Adrenal gland (tissue), 5 donors: ENCODE measurements at regions not wholly inside any gene's neighbourhood (a gene's known extent, or its start where the extent isn't known, plus 50 kb on each side); places are given as distances from the start of the nearest gene placed in this dataset.

Source experiments
- POLR2A ChIP-seq, 2 donors: fragments of 450-650 bp; IDR thresholded peaks; one replicate each; pipeline ENCODE4 v1.6.1; 2017; ENCODE audit warnings: antibody characterized with exemption in 2 of 2, mild to moderate bottlenecking in 2 of 2, moderate library complexity in 1 of 2
- TF ChIP-seq, protein P1 (sequence below), 6 experiments: fragments of 450-650 bp in 4 of 6; fragments of 200-600 bp in 2 of 6; sonication (generic) in 1 of 6; IDR thresholded peaks; 1 replicate in 5 of 6; 2 replicates in 1 of 6; pipeline versions ENCODE4 v1.5.1 to v1.8.0; 2016 to 2021; ENCODE audit warnings: antibody characterized with exemption in 6 of 6, mild to moderate bottlenecking in 2 of 6, moderate library complexity in 1 of 6
- donor health status: DM: no; HTN: no; CAD: no.

DNA sequence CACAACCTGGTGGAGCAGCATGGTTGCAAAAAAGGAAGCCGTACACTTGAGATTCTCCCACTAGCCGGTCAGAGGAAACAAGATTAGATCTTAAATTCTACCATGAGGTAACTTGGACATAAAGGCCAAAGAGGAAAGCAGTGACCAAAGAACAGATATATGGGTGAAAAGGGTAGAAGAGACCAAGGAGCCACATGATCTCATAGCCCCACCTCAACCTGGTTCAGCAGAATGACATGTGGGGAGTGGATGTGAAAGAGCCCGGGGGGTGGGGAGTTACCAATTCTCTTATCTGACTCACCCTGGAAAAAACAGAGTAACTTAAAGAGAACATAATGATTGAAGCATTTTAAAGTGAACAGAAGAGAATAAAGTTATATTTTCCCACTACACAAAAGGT lies 683.0 kb downstream of the DSC3 start:
- TF ChIP-seq, protein P1, sequence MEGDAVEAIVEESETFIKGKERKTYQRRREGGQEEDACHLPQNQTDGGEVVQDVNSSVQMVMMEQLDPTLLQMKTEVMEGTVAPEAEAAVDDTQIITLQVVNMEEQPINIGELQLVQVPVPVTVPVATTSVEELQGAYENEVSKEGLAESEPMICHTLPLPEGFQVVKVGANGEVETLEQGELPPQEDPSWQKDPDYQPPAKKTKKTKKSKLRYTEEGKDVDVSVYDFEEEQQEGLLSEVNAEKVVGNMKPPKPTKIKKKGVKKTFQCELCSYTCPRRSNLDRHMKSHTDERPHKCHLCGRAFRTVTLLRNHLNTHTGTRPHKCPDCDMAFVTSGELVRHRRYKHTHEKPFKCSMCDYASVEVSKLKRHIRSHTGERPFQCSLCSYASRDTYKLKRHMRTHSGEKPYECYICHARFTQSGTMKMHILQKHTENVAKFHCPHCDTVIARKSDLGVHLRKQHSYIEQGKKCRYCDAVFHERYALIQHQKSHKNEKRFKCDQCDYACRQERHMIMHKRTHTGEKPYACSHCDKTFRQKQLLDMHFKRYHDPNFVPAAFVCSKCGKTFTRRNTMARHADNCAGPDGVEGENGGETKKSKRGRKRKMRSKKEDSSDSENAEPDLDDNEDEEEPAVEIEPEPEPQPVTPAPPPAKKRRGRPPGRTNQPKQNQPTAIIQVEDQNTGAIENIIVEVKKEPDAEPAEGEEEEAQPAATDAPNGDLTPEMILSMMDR (IDR thresholded peaks at IDR 0.05): no peak
- TF ChIP-seq POLR2A (IDR thresholded peaks at IDR 0.05): no peak
